GM12878 (cell line): ENCODE measurements at regions not wholly inside any gene's neighbourhood (a gene's known extent, or its start where the extent isn't known, plus 50 kb on each side); places are given as distances from the start of the nearest gene placed in this dataset.

Source experiments
- ATAC-seq: fragments of 200-7000 bp; cut with Tn5 transposase; 3 replicates; pipeline ENCODE4 v1.9.1; 2020; ENCODE audit warnings: mild to moderate bottlenecking, moderate library complexity
- BruUV-seq: library from RNA; stranded (reverse); fragments of 400-500 nt; replicated peaks from 2 replicates; lab custom pipeline; 2021; lab: Mats Ljungman, UMichigan
- CTCF ChIA-PET: fragments of 300-600 bp; sonication (Branson Sonifier 250); formaldehyde crosslinking; extraction: SDS; loops from one replicate; lab custom pipeline; 2021; ENCODE audit warnings: inconsistent platforms; lab: Yijun Ruan, JAX
- POLR2A ChIA-PET: fragments of 350-600 bp; formaldehyde crosslinking; extraction: SDS; loops from one replicate; lab custom pipeline; 2021; ENCODE audit warnings: inconsistent platforms; lab: Charles Lee
- RAD21 ChIA-PET: fragments of 300-600 bp; sonication (Branson Sonifier 250); formaldehyde crosslinking; loops from one replicate; lab custom pipeline; 2023; ENCODE audit warnings: antibody characterized with exemption; ENCODE audit not compliant: unreplicated experiment; lab: Charles Lee
- SMC1A ChIA-PET: fragments of 300-600 bp; sonication (Branson Sonifier 250); formaldehyde crosslinking; loops from one replicate; lab custom pipeline; 2023; ENCODE audit not compliant: unreplicated experiment, uncharacterized antibody; lab: Charles Lee
- DNase-seq: peaks from one replicate; pipeline ENCODE4 v3.0.0-alpha.2; 2011; ENCODE audit warnings: low read depth, low spot score
- FAIRE-seq: peaks from 3 replicates; lab custom pipeline; 2011; peaks lifted over from hg19 to GRCh38; lab: Jason Lieb, UNC
- H2AFZ ChIP-seq: 2 replicates; pipeline ENCODE4 v1.6.0; 2011; ENCODE audit warnings: low read depth, low read length, control low read depth; ENCODE audit not compliant: control insufficient read depth
- H3K27ac ChIP-seq: 2 replicates; pipeline ENCODE4 v1.5.1; 2011; ENCODE audit warnings: control low read depth; ENCODE audit not compliant: control insufficient read depth, insufficient read depth
- H3K27me3 ChIP-seq, 2 experiments: replicated peaks in 1 of 2; 2 replicates each; pipeline versions ENCODE4 v1.6.0 to v1.6.1; 2011; ENCODE audit warnings: low read length in 1 of 2; ENCODE audit not compliant: control insufficient read depth in 2 of 2, insufficient read depth in 2 of 2
- H3K36me3 ChIP-seq, 2 experiments: 2 replicates each; pipeline ENCODE4 v1.5.1; 2011; ENCODE audit warnings: low read length in 1 of 2; ENCODE audit not compliant: control insufficient read depth in 2 of 2, insufficient read depth in 2 of 2
- H3K4me1 ChIP-seq: 2 replicates; pipeline ENCODE4 v1.6.1; 2011; ENCODE audit warnings: mild to moderate bottlenecking, low read length, moderate library complexity, mixed read lengths; ENCODE audit not compliant: control insufficient read depth, insufficient read depth
- H3K4me2 ChIP-seq: 2 replicates; pipeline ENCODE4 v1.6.0; 2011; ENCODE audit warnings: control low read depth; ENCODE audit not compliant: control insufficient read depth, insufficient read depth
- H3K4me3 ChIP-seq: fragments of 200-600 bp; sonication (generic); 2 replicates; pipeline ENCODE4 v1.5.1; 2016
- H3K79me2 ChIP-seq: 2 replicates; pipeline ENCODE4 v1.6.0; 2011; ENCODE audit warnings: low read length; ENCODE audit not compliant: control insufficient read depth, insufficient read depth
- H3K9ac ChIP-seq: 2 replicates; pipeline ENCODE4 v1.8.0; 2011; ENCODE audit warnings: low read length, control low read depth, mixed read lengths; ENCODE audit not compliant: control insufficient read depth, insufficient read depth
- H3K9me3 ChIP-seq: replicated peaks from 3 replicates; pipeline ENCODE4 v1.5.1; 2011; ENCODE audit warnings: mild to moderate bottlenecking, low read length; ENCODE audit not compliant: control insufficient read depth, insufficient read depth
- H4K20me1 ChIP-seq: 2 replicates; pipeline ENCODE4 v1.6.0; 2011; ENCODE audit not compliant: control insufficient read depth, insufficient read depth
- ESRRA ChIP-seq: IDR thresholded peaks from 2 replicates; pipeline ENCODE4 v1.6.1; 2012; ENCODE audit warnings: mild to moderate bottlenecking, low read length, improper control_type of control experiment
- GABPA ChIP-seq: IDR thresholded peaks from 2 replicates; pipeline ENCODE4 v1.6.1; 2014; ENCODE audit warnings: antibody characterized with exemption, low read depth, mild to moderate bottlenecking, inconsistent platforms
- HCFC1 ChIP-seq: fragments of 150-350 bp; IDR thresholded peaks from 2 replicates; pipeline ENCODE4 v1.6.1; 2014; ENCODE audit warnings: low read length
- KLF5 ChIP-seq: fragments of 450-650 bp; IDR thresholded peaks from 2 replicates; pipeline ENCODE4 v1.6.1; 2014; ENCODE audit warnings: mild to moderate bottlenecking; ENCODE audit not compliant: partially characterized antibody
- MAX ChIP-seq: IDR thresholded peaks from 2 replicates; pipeline ENCODE4 v1.6.1; 2012; ENCODE audit warnings: low read depth, low read length, improper control_type of control experiment
- MEF2A ChIP-seq: IDR thresholded peaks from 2 replicates; pipeline ENCODE4 v1.6.1; 2011; ENCODE audit warnings: low read depth, mild to moderate bottlenecking, low read length, moderate library complexity; ENCODE audit not compliant: insufficient read depth
- NFXL1 ChIP-seq: fragments of 450-650 bp; IDR thresholded peaks from 2 replicates; pipeline ENCODE4 v1.6.1; 2017; ENCODE audit warnings: antibody characterized with exemption, mild to moderate bottlenecking, borderline replicate concordance
- PAX5 ChIP-seq: IDR thresholded peaks from 2 replicates; pipeline ENCODE4 v1.6.1; 2011; ENCODE audit warnings: low read depth, low read length, borderline replicate concordance
- POLR2A ChIP-seq: IDR thresholded peaks from 2 replicates; pipeline ENCODE4 v1.6.1; 2011; ENCODE audit warnings: low read depth, mild to moderate bottlenecking, low read length
- POLR2AphosphoS2 ChIP-seq: IDR thresholded peaks from 2 replicates; pipeline ENCODE4 v1.6.1; 2011; ENCODE audit warnings: low read depth, mild to moderate bottlenecking, low read length, improper control_type of control experiment, moderate library complexity
- RAD21 ChIP-seq: IDR thresholded peaks from 2 replicates; pipeline ENCODE4 v1.6.1; 2011; ENCODE audit warnings: mild to moderate bottlenecking, low read depth, low read length, moderate library complexity; ENCODE audit not compliant: insufficient read depth
- USF2 ChIP-seq: IDR thresholded peaks from 2 replicates; pipeline ENCODE4 v1.6.1; 2011; ENCODE audit warnings: low read depth, low read length, improper control_type of control experiment, borderline replicate concordance
- YBX1 ChIP-seq: fragments of 450-650 bp; IDR thresholded peaks from 2 replicates; pipeline ENCODE4 v1.6.1; 2016; ENCODE audit warnings: antibody characterized with exemption
- ZBTB40 ChIP-seq: fragments of 450-650 bp; IDR thresholded peaks from 2 replicates; pipeline ENCODE4 v1.6.1; 2016; ENCODE audit warnings: mild to moderate bottlenecking, moderate library complexity, borderline replicate concordance
- WGBS: methylation state at CpG from one replicate; pipeline ENCODE4 v1.1.6; 2016; ENCODE audit warnings: low lambda C conversion rate; ENCODE audit not compliant: insufficient replicate concordance, insufficient coverage; ENCODE audit errors: missing lambda C conversion rate; 5-methylcytosine and 5-hydroxymethylcytosine counted together
- in situ Hi-C: fragments of 300-500 bp; cut with MboI; formaldehyde crosslinking; loops from 9 replicates; pipeline ENCODE4 v1.14.3; 2018; ENCODE audit warnings: mixed read lengths
- intact Hi-C: fragments of 100-400 bp; cut with micrococcal nuclease; formaldehyde crosslinking; loops from one replicate; pipeline ENCODE4 v1.14.2; 2022; ENCODE audit not compliant: unreplicated experiment
- TF ChIP-seq, protein P1 (sequence below): IDR thresholded peaks from 2 replicates; pipeline ENCODE4 v1.6.1; 2011; ENCODE audit warnings: borderline replicate concordance, low read depth, mild to moderate bottlenecking, moderate library complexity, low read length; ENCODE audit not compliant: insufficient read depth, poor library complexity, severe bottlenecking

DNA sequence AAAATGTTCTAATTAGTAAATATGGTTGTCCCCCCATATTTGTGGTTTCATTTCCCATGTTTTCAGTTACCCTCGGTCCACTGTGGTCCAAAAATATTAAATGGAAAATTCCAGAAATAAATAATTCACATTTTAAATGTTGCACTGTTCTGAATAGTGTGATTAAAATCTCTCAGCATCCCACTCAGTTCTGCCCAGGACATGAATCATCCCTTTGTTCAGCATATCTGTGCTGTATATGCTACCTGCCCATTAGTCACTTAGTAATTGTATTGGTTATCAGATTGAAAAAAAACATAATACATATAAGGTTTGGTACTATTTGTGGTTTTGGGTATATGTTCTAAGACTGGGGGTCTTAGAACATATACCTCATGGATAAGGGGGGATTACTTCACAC lies 55.1 kb upstream of the NXF3 start:
- WGBS: 0% methylated on average over 1 of the region's 1 CpG
- SMC1A ChIA-PET: interaction anchor here (1.0 kb wide), 1 partner anchor 12 kb away, joined by 3 read pairs; no protein-coding TSS in a partner anchor

More for the DNA sequence above, 55.1 kb upstream of the NXF3 start:
- ChIA-PET RAD21 (no interaction called here), POLR2A (no interaction called here), CTCF (no interaction called here)
- Histone ChIP-seq H3K4me1 (no peaks in the 10 kb centered on the region), H3K36me3 (no peaks in the 10 kb centered on the region), H3K27ac (no peak overlapping the region), H4K20me1 (no peaks in the 10 kb centered on the region; the same call in 1 of the 2 replicates), H3K27me3 (no peaks in the 10 kb centered on the region), H3K9me3 (no peaks in the 10 kb centered on the region), H3K4me2 (no peak overlapping the region), H3K79me2 (no peaks in the 10 kb centered on the region), H3K4me3 (no peak overlapping the region), H2AFZ (no peak overlapping the region), H3K9ac (no peak overlapping the region)
- ATAC-seq (no peak), FAIRE-seq (no peak), DNase-seq (no peak)
- in situ Hi-C loops: no loop called here
- intact Hi-C loops: no loop called here
- no peak for TF ChIP-seq PAX5
- TF ChIP-seq ZBTB40: no peak
- TF ChIP-seq GABPA: no peak
- no peak for TF ChIP-seq HCFC1
- TF ChIP-seq ESRRA: no peak
- TF ChIP-seq, protein P1, sequence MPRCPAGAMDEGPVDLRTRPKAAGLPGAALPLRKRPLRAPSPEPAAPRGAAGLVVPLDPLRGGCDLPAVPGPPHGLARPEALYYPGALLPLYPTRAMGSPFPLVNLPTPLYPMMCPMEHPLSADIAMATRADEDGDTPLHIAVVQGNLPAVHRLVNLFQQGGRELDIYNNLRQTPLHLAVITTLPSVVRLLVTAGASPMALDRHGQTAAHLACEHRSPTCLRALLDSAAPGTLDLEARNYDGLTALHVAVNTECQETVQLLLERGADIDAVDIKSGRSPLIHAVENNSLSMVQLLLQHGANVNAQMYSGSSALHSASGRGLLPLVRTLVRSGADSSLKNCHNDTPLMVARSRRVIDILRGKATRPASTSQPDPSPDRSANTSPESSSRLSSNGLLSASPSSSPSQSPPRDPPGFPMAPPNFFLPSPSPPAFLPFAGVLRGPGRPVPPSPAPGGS: no peak
- TF ChIP-seq USF2: no peak
- TF ChIP-seq MAX: no peak
- no peak for TF ChIP-seq KLF5
- TF ChIP-seq MEF2A: no peak
- TF ChIP-seq POLR2A: no peak
- TF ChIP-seq YBX1: no peak
- TF ChIP-seq POLR2AphosphoS2: no peak
- TF ChIP-seq RAD21: no peak
- TF ChIP-seq NFXL1: no peak
- BruUV-seq: no TSS peak
